ENCODE measurements at regions not wholly inside any gene's neighbourhood (a gene's known extent, or its start where the extent isn't known, plus 50 kb on each side); places are given as distances from the start of the nearest gene placed in this dataset.
A peak's percentile ranks its signal among the peaks of the same experiment; 100 is the strongest.

DNA sequence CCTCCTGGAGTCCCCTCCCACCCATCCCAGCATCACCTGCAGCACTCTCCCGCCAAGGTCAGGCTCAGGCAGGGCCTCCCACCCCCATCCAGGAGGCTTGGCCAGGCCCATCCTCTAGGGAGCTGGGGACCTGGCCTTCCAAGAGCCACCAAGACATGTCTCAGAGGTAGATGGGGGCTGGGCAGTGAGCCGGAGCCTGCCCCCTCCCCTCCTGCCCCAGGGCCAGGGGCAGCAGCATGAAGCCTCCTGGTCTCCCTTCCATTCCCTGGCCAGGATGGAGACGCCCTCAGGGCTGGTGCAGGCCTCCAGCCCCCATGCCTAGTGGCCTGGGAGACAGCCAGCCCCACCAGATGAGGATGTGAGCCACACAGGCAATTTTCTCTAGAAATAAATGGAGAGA is 69.3 kb upstream of the C14orf180 start:
- Histone ChIP-seq H3K36me3 (ENCODE audit: low read depth) (no peaks in the 10 kb centered on the region), H3K9me3 (ENCODE audit: severe bottlenecking) (no peaks in the 10 kb centered on the region), H3K4me3 (ENCODE audit: severe bottlenecking) (no peak overlapping the region), H3K27me3 (ENCODE audit: insufficient read depth, poor library complexity, severe bottlenecking) (peaks cover 92% of the 10 kb centered on the region), H3K27ac (ENCODE audit: poor library complexity, severe bottlenecking) (no peak overlapping the region), H3K4me1 (ENCODE audit: insufficient read depth, poor library complexity, severe bottlenecking) (no peaks in the 10 kb centered on the region)
- no peak for DNase-seq (ENCODE audit: low spot score)
- TF ChIP-seq, protein P1, sequence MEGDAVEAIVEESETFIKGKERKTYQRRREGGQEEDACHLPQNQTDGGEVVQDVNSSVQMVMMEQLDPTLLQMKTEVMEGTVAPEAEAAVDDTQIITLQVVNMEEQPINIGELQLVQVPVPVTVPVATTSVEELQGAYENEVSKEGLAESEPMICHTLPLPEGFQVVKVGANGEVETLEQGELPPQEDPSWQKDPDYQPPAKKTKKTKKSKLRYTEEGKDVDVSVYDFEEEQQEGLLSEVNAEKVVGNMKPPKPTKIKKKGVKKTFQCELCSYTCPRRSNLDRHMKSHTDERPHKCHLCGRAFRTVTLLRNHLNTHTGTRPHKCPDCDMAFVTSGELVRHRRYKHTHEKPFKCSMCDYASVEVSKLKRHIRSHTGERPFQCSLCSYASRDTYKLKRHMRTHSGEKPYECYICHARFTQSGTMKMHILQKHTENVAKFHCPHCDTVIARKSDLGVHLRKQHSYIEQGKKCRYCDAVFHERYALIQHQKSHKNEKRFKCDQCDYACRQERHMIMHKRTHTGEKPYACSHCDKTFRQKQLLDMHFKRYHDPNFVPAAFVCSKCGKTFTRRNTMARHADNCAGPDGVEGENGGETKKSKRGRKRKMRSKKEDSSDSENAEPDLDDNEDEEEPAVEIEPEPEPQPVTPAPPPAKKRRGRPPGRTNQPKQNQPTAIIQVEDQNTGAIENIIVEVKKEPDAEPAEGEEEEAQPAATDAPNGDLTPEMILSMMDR (IDR thresholded peaks at IDR 0.05; ENCODE audit: poor library complexity, severe bottlenecking), result no peak
- ATAC-seq (ENCODE audit: low read depth), result no peak

DNA sequence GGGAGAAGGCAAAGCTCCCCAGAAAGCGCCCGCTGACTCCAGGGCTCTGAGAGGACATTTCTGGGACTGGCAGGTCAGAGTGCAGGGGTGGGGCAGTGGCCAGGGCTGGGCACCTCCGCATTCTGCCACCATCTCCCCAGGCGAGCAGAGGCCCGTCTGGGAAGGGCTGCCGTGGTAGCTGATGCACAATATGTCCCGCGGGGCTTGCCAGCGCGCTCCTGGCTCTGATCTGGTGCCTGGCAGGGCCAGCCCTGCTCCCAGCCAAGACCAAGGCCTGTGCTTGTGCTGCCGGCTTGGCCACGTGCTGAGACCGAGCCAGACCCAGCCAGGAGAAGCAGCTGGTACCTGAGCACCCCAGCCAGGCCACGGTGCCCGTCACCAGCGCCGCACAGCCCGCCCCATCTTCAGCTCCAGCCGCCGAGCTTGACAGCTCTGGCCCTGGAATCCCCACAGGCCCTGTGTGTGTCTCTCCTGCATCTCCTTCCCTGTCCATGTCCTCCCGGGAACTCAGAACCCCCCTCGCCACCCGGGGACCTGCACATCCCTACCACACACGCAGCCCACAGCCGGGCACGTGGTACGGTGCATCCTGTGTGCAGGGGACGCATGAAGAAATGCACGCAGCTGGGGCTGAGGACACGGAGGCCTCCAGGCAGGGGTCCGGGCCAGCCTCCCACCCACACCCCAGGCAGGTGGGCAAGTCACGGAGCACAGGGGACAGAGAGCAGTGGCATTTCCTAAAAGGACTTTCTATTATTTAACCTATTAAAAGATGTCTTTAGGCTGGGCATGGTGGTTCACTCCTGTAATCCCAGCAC is 68.6 kb upstream of the C14orf180 start:
- TF ChIP-seq, protein P1 (IDR thresholded peaks at IDR 0.05; ENCODE audit: poor library complexity, severe bottlenecking), result no peak
- Histone ChIP-seq H3K36me3 (ENCODE audit: low read depth) (no peaks in the 10 kb centered on the region), H3K4me3 (ENCODE audit: severe bottlenecking) (no peak overlapping the region), H3K27me3 (ENCODE audit: insufficient read depth, poor library complexity, severe bottlenecking) (peaks cover 84% of the 10 kb centered on the region), H3K27ac (ENCODE audit: poor library complexity, severe bottlenecking) (no peak overlapping the region), H3K9me3 (ENCODE audit: severe bottlenecking) (no peaks in the 10 kb centered on the region), H3K4me1 (ENCODE audit: insufficient read depth, poor library complexity, severe bottlenecking) (no peaks in the 10 kb centered on the region)
- ATAC-seq (ENCODE audit: low read depth), result peak; percentile 45
- DNase-seq (ENCODE audit: low spot score), result no peak

DNA sequence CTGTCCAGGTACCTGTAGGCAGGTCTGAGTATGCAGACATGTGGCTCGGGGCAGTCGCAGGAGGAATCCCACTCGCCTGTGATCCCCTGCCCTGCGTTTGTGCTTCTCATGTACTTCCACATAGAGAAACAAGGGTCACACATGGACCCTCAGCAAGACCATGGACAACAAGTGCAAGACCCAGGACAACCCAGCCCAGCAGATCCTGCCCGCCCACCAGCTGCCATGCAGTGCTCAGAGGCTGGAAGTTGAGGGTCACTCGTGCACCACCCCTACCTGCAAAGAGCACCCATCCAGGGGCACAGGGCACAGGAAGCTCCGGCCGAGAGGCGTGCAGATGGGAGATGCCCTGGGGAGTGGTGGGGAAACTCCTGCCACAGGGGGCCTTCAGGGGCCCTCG is 67.5 kb upstream of the C14orf180 start:
- H3K9me3 ChIP-seq (ENCODE audit: severe bottlenecking), result no peaks in the 10 kb centered on the region
- DNase-seq (ENCODE audit: low spot score) (no peak), ATAC-seq (ENCODE audit: low read depth) (no peak)
- H3K36me3 ChIP-seq (ENCODE audit: low read depth), result no peaks in the 10 kb centered on the region
- no peak overlapping the region for H3K27ac ChIP-seq (ENCODE audit: poor library complexity, severe bottlenecking)
- H3K27me3 ChIP-seq (ENCODE audit: insufficient read depth, poor library complexity, severe bottlenecking), result peaks cover 73% of the 10 kb centered on the region
- H3K4me3 ChIP-seq (ENCODE audit: severe bottlenecking), result no peak overlapping the region
- TF ChIP-seq, protein P1 (IDR thresholded peaks at IDR 0.05; ENCODE audit: poor library complexity, severe bottlenecking), result no peak
- H3K4me1 ChIP-seq (ENCODE audit: insufficient read depth, poor library complexity, severe bottlenecking), result no peaks in the 10 kb centered on the region

DNA sequence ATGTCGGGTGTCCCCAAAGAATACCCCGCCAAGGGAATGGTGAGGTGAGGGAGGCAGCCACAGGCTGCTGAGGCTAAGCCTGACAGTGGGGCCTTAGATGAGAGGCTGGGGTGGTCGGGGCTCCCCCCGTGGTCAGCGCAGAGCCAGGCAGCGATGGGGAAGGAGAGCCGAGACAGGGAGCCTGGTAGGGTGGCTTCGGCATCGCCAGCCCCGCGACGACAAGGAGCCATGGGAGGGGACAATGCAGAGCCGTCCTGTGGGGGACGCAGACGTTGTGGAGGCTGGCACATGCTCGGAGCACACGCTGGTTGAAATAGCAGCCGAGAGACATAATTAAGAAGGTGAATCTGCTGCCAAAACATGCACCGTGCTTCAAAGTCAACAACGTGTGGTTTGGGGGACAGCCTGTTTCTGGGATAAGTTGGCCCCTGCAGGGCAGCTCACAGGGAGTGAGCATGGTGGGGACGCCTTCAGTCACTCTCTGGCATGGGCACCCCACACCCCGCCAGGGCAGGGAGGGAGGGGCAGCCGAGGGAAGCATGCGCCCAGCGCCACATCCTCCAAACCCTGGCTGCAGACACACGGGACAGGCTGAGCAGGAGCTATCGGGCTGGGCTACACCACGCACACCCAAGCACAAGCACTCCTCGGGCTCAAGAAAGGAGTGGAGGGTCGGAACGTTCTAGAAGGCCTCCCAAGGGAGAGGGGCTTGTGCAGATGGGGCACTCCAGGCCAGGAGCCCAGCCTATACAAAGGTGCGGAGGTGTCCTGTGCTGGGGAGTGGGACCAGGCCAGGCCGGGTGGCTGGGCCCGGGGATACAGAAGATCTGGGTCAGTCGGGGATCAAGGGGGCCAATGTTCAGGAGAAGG is 66.6 kb upstream of the C14orf180 start:
- Histone ChIP-seq H3K27ac (ENCODE audit: poor library complexity, severe bottlenecking) (no peak overlapping the region), H3K4me1 (ENCODE audit: insufficient read depth, poor library complexity, severe bottlenecking) (no peaks in the 10 kb centered on the region), H3K27me3 (ENCODE audit: insufficient read depth, poor library complexity, severe bottlenecking) (peaks cover 64% of the 10 kb centered on the region), H3K9me3 (ENCODE audit: severe bottlenecking) (no peaks in the 10 kb centered on the region), H3K4me3 (ENCODE audit: severe bottlenecking) (no peak overlapping the region), H3K36me3 (ENCODE audit: low read depth) (no peaks in the 10 kb centered on the region)
- ATAC-seq (ENCODE audit: low read depth), result no peak
- TF ChIP-seq, protein P1 (IDR thresholded peaks at IDR 0.05; ENCODE audit: poor library complexity, severe bottlenecking), result no peak
- no peak for DNase-seq (ENCODE audit: low spot score)
